Gastroesophageal sphincter (tissue), 4 donors: ENCODE measurements at regions not wholly inside any gene's neighbourhood (a gene's known extent, or its start where the extent isn't known, plus 50 kb on each side); places are given as distances from the start of the nearest gene placed in this dataset.
A peak's percentile ranks its signal among the peaks of the same experiment; 100 is the strongest.

Experiments
- ATAC-seq: fragments of 150-250 bp; one replicate; pipeline ENCODE4 v1.9.1; 2016; ENCODE audit warnings: mild to moderate bottlenecking, moderate library complexity
- H3K27ac ChIP-seq, 4 donors: fragments of 200-600 bp; sonication (generic) in 3 of 4; 1 replicate in 3 of 4; 2 replicates in 1 of 4; pipeline ENCODE4 v1.5.1; 2016 to 2019
- H3K27me3 ChIP-seq: fragments of 200-600 bp; sonication (generic); one replicate; pipeline ENCODE4 v1.5.1; 2019
- H3K36me3 ChIP-seq, 2 donors: fragments of 200-600 bp; sonication (generic); one replicate each; pipeline ENCODE4 v1.5.1; 2019; ENCODE audit warnings: control low read depth in 1 of 2
- H3K4me1 ChIP-seq, 3 donors: fragments of 200-600 bp; sonication (generic); 1 replicate in 2 of 3; 2 replicates in 1 of 3; pipeline ENCODE4 v1.5.1; 2016 to 2019; ENCODE audit warnings: control low read depth in 2 of 3
- H3K4me3 ChIP-seq, 2 donors: fragments of 200-600 bp; sonication (generic); one replicate each; pipeline ENCODE4 v1.5.1; 2019; ENCODE audit warnings: mild to moderate bottlenecking in 1 of 2, moderate library complexity in 1 of 2
- H3K9me3 ChIP-seq, 3 donors: fragments of 200-600 bp; sonication (generic); one replicate each; pipeline ENCODE4 v1.5.1; 2017 to 2019; ENCODE audit warnings: control low read depth in 2 of 3
- EP300 ChIP-seq: sonication (generic); formaldehyde crosslinking; IDR thresholded peaks from one replicate; pipeline ENCODE4 v1.6.1; 2017; ENCODE audit warnings: antibody characterized with exemption, mild to moderate bottlenecking
- POLR2A ChIP-seq, 2 donors: fragments of 450-650 bp; IDR thresholded peaks; one replicate each; pipeline ENCODE4 v1.6.1; 2017; ENCODE audit warnings: antibody characterized with exemption in 2 of 2, mild to moderate bottlenecking in 2 of 2, moderate library complexity in 1 of 2
- POLR2AphosphoS5 ChIP-seq: sonication (generic); formaldehyde crosslinking; IDR thresholded peaks from one replicate; pipeline ENCODE4 v1.6.1; 2017; ENCODE audit warnings: antibody characterized with exemption
- WGBS, 2 donors: methylation state at CpG; one replicate each; pipeline ENCODE4 v1.1.5; 2018; ENCODE audit warnings: low coverage in 1 of 2; 5-methylcytosine and 5-hydroxymethylcytosine counted together
- TF ChIP-seq, protein P1 (sequence below), 4 experiments: fragments of 200-600 bp in 2 of 4; fragments of 450-650 bp in 2 of 4; sonication (generic) in 1 of 4; IDR thresholded peaks; one replicate each; pipeline ENCODE4 v1.5.1; 2017 to 2019; ENCODE audit warnings: antibody characterized with exemption in 4 of 4, mild to moderate bottlenecking in 2 of 4, moderate library complexity in 2 of 4

DNA sequence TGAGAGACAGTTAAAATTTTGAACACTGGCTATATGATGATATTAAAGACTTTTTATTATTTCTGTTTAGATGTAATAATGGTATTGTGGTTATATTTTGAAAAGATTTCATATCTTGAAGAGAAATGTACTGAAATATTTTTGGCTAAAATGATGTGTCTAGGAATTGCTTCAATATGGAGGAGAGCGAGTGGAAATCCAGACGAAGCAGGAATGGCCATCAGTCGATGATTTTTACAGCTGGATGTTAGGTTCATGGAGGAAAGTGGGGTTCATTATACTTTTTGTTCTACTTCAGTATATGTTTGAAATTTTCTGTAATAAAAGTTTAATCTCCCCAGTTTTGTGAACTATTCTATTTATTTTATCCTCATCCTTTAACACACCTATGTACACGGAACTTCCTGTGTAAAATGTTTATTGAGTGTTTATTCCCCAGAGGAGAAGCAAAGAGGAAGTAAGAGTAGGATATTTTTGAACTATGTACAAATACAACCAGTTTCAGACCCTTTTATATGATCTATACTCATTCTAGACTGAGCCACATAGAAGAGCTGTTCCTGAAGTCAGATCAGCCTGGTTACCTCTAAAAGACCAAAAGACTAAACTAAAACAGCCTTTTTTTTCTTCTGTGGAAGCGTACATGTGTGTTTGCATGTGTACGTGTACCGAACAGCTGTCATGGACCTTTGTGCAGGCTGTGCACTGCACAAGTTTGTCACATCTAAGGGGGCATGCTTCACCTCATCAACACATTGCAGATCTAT is 211.0 kb upstream of the NUDT4 start:
- Histone ChIP-seq H3K27me3 (no peaks in the 10 kb centered on the region), H3K4me1 (peaks cover 0 to 32% (median 0%) of the 10 kb centered on the region in 3 donors), H3K27ac (no peak overlapping the region), H3K36me3 (no peaks in the 10 kb centered on the region), H3K4me3 (no peak overlapping the region), H3K9me3 (no peaks in the 10 kb centered on the region)
- WGBS, 2 donors: 87 to 90% methylated on average over 7 of the region's 7 CpGs
- ATAC-seq: no peak
- TF ChIP-seq POLR2A (IDR thresholded peaks at IDR 0.05) (no peak), EP300 (no peak), POLR2AphosphoS5 (no peak)
- TF ChIP-seq, protein P1, sequence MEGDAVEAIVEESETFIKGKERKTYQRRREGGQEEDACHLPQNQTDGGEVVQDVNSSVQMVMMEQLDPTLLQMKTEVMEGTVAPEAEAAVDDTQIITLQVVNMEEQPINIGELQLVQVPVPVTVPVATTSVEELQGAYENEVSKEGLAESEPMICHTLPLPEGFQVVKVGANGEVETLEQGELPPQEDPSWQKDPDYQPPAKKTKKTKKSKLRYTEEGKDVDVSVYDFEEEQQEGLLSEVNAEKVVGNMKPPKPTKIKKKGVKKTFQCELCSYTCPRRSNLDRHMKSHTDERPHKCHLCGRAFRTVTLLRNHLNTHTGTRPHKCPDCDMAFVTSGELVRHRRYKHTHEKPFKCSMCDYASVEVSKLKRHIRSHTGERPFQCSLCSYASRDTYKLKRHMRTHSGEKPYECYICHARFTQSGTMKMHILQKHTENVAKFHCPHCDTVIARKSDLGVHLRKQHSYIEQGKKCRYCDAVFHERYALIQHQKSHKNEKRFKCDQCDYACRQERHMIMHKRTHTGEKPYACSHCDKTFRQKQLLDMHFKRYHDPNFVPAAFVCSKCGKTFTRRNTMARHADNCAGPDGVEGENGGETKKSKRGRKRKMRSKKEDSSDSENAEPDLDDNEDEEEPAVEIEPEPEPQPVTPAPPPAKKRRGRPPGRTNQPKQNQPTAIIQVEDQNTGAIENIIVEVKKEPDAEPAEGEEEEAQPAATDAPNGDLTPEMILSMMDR (IDR thresholded peaks at IDR 0.05): no peak

- H3K36me3 ChIP-seq: no peaks in the 10 kb centered on the region
- TF ChIP-seq POLR2AphosphoS5 (no peak), EP300 (no peak), POLR2A (IDR thresholded peaks at IDR 0.05) (no peak)
- TF ChIP-seq, protein P1 (IDR thresholded peaks at IDR 0.05): no peak
- no peak for ATAC-seq
- H3K9me3 ChIP-seq: no peaks in the 10 kb centered on the region
- H3K27me3 ChIP-seq: no peaks in the 10 kb centered on the region
- 96% methylated on average over 2 of the region's 2 CpGs; no CpG with 5 or more reads in 1 of the 2 donors for WGBS, 2 donors
- H3K4me3 ChIP-seq: no peak overlapping the region
- peaks cover 0 to 32% (median 0%) of the 10 kb centered on the region in 3 donors for H3K4me1 ChIP-seq
- peak overlapping the region in 1 of 4 donors; percentile 35 for H3K27ac ChIP-seq
These were observed 210.4 kb upstream of the NUDT4 start for GRCh38 chr12:93167331-93167730.

- Histone ChIP-seq H3K27me3 (no peaks in the 10 kb centered on the region), H3K4me3 (peak overlapping the region; percentile 23 to 39), H3K36me3 (no peaks in the 10 kb centered on the region), H3K4me1 (peaks cover 0 to 34% (median 0%) of the 10 kb centered on the region in 3 donors), H3K27ac (peak overlapping the region in 2 of 4 donors; percentile 28 to 35), H3K9me3 (no peaks in the 10 kb centered on the region)
- WGBS, 2 donors: 24 to 29% methylated on average over 14 to 16 of the region's 16 CpGs
- no peak for TF ChIP-seq POLR2A (IDR thresholded peaks at IDR 0.05)
- TF ChIP-seq EP300: no peak
- TF ChIP-seq, protein P1 (IDR thresholded peaks at IDR 0.05): no peak
- TF ChIP-seq POLR2AphosphoS5: no peak
- ATAC-seq: no peak
These were observed 209.8 kb upstream of the NUDT4 start for GRCh38 chr12:93167841-93168492.

DNA sequence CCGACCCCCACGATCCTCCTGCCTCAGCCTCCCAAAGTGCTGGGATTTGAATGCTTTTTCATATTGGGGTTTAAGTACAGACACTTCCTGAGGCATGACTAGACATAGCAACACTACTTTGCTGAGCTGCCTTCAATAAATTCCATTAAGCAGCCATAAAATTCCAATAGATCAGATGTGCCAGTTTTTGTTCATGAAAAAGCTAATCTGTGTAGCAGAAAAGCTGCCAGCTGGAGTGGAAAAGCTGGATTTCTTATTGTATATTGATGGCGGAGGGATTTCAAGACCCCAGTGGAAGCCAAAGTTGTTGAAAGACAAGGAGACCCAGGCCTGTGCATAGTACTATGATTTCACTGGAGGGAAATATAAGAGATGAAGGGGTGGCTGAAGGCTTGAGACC is 209.0 kb upstream of the NUDT4 start:
- H3K27me3 ChIP-seq: no peaks in the 10 kb centered on the region
- peak overlapping the region in 1 of 4 donors; percentile 35 for H3K27ac ChIP-seq
- H3K9me3 ChIP-seq: no peaks in the 10 kb centered on the region
- WGBS, 2 donors: 94 to 100% methylated on average over 2 to 3 of the region's 3 CpGs
- H3K36me3 ChIP-seq: no peaks in the 10 kb centered on the region
- ATAC-seq: no peak
- peak overlapping the region in 1 of 2 donors; percentile 39 for H3K4me3 ChIP-seq
- TF ChIP-seq, protein P1 (IDR thresholded peaks at IDR 0.05): no peak
- TF ChIP-seq POLR2AphosphoS5 (no peak), POLR2A (IDR thresholded peaks at IDR 0.05) (no peak), EP300 (no peak)
- H3K4me1 ChIP-seq: peaks cover 4 to 38% (median 5%) of the 10 kb centered on the region in 3 donors
